Neural cell (in vitro differentiated cells): ENCODE measurements at regions not wholly inside any gene's neighbourhood (a gene's known extent, or its start where the extent isn't known, plus 50 kb on each side); places are given as distances from the start of the nearest gene placed in this dataset.

Experiments used
- H2AFZ ChIP-seq: fragments of 200-600, 300-800 bp; sonication (generic), shearing (Covaris generic); 2 replicates; pipeline ENCODE4 v1.6.0; 2014; ENCODE audit warnings: low read depth, mild to moderate bottlenecking, antibody characterized with exemption, low read length, moderate library complexity
- H3F3A ChIP-seq: fragments of 200-600 bp; shearing (Covaris generic); 2 replicates; pipeline ENCODE4 v1.6.1; 2016; ENCODE audit warnings: mild to moderate bottlenecking, moderate library complexity, mixed read lengths, antibody characterized with exemption, low read length; ENCODE audit not compliant: insufficient read depth, poor library complexity, severe bottlenecking
- H3K27ac ChIP-seq: fragments of 200-600, 300-800 bp; sonication (generic), shearing (Covaris generic); 2 replicates; pipeline ENCODE4 v1.5.1; 2014; ENCODE audit warnings: mild to moderate bottlenecking, low read length, moderate library complexity
- H3K27me3 ChIP-seq: fragments of 300-800, 200-600 bp; sonication (generic), shearing (Covaris generic); 2 replicates; pipeline ENCODE4 v1.6.0; 2014; ENCODE audit warnings: mild to moderate bottlenecking, low read depth, low read length, moderate library complexity; ENCODE audit not compliant: insufficient read depth
- H3K36me3 ChIP-seq: fragments of 300-800, 200-600 bp; sonication (generic), shearing (Covaris generic); 2 replicates; pipeline ENCODE4 v1.5.1; 2014; ENCODE audit warnings: mild to moderate bottlenecking, antibody characterized with exemption, low read length, moderate library complexity; ENCODE audit not compliant: insufficient read depth
- H3K4me2 ChIP-seq: fragments of 300-800, 200-600 bp; sonication (generic), shearing (Covaris generic); 2 replicates; pipeline ENCODE4 v1.6.0; 2014; ENCODE audit warnings: mild to moderate bottlenecking, low read length
- H3K4me3 ChIP-seq: fragments of 300-800, 200-600 bp; sonication (generic), shearing (Covaris generic); 2 replicates; pipeline ENCODE4 v1.5.1; 2014; ENCODE audit warnings: mild to moderate bottlenecking, low read length, moderate library complexity
- H3K79me2 ChIP-seq: fragments of 200-600 bp; shearing (Covaris generic); replicated peaks from 2 replicates; pipeline ENCODE4 v1.6.0; 2014; ENCODE audit warnings: mild to moderate bottlenecking, low read length, moderate library complexity; ENCODE audit not compliant: insufficient read depth
- H3K9ac ChIP-seq: fragments of 300-800, 200-600 bp; sonication (generic), shearing (Covaris generic); 2 replicates; pipeline ENCODE4 v1.6.1; 2016; ENCODE audit warnings: mild to moderate bottlenecking, low read length, mixed read lengths
- H3K9me2 ChIP-seq: fragments of 200-600 bp; shearing (Covaris generic); 2 replicates; pipeline ENCODE4 v1.6.1; 2016; ENCODE audit warnings: mild to moderate bottlenecking, low read length, mixed read lengths; ENCODE audit not compliant: insufficient read depth
- H3K9me3 ChIP-seq: fragments of 200-600, 300-800 bp; sonication (generic), shearing (Covaris generic); 2 replicates; pipeline ENCODE4 v1.6.1; 2016; ENCODE audit warnings: mild to moderate bottlenecking, mixed run types, low read length, moderate library complexity, mixed read lengths
- H4K20me1 ChIP-seq: fragments of 200-600 bp; shearing (Covaris generic); 2 replicates; pipeline ENCODE4 v1.6.1; 2016; ENCODE audit warnings: mild to moderate bottlenecking, mixed run types; ENCODE audit not compliant: insufficient read depth
- EP300 ChIP-seq: fragments of 450-650 bp; conservative IDR thresholded peaks from 2 replicates; pipeline ENCODE4 v1.6.1; 2014; ENCODE audit warnings: antibody characterized with exemption, mild to moderate bottlenecking, moderate library complexity; ENCODE audit not compliant: poor library complexity, severe bottlenecking
- EZH2 ChIP-seq: fragments of 200-600, 300-800 bp; shearing (Covaris generic), sonication (generic); IDR thresholded peaks from 2 replicates; pipeline ENCODE4 v1.6.1; 2014; ENCODE audit warnings: antibody characterized with exemption, low read length, borderline replicate concordance, mild to moderate bottlenecking; ENCODE audit not compliant: insufficient read depth, poor library complexity, severe bottlenecking
- MXI1 ChIP-seq: fragments of 450-650 bp; conservative IDR thresholded peaks from 2 replicates; pipeline ENCODE4 v1.6.1; 2014; ENCODE audit warnings: antibody characterized with exemption, mild to moderate bottlenecking; ENCODE audit not compliant: poor library complexity, severe bottlenecking
- POLR2AphosphoS5 ChIP-seq: IDR thresholded peaks from 2 replicates; pipeline ENCODE4 v1.6.1; 2012
- RAD21 ChIP-seq: fragments of 450-650 bp; conservative IDR thresholded peaks from 2 replicates; pipeline ENCODE4 v1.6.1; 2014; ENCODE audit warnings: antibody characterized with exemption, mild to moderate bottlenecking, moderate library complexity
- SMC3 ChIP-seq: fragments of 450-650 bp; conservative IDR thresholded peaks from 2 replicates; pipeline ENCODE4 v1.6.1; 2014; ENCODE audit warnings: antibody characterized with exemption, mild to moderate bottlenecking, moderate library complexity; ENCODE audit not compliant: poor library complexity
- TAF1 ChIP-seq: IDR thresholded peaks from 2 replicates; pipeline ENCODE4 v1.6.1; 2012; ENCODE audit warnings: low read depth
- TF ChIP-seq, protein P1 (sequence below): fragments of 450-650 bp; IDR thresholded peaks from 2 replicates; pipeline ENCODE4 v1.5.1; 2014; ENCODE audit warnings: antibody characterized with exemption, mild to moderate bottlenecking, moderate library complexity; ENCODE audit not compliant: poor library complexity, severe bottlenecking
- TF ChIP-seq, protein P2 (sequence below): IDR thresholded peaks from 2 replicates; pipeline ENCODE4 v1.6.1; 2012; ENCODE audit warnings: borderline replicate concordance

DNA sequence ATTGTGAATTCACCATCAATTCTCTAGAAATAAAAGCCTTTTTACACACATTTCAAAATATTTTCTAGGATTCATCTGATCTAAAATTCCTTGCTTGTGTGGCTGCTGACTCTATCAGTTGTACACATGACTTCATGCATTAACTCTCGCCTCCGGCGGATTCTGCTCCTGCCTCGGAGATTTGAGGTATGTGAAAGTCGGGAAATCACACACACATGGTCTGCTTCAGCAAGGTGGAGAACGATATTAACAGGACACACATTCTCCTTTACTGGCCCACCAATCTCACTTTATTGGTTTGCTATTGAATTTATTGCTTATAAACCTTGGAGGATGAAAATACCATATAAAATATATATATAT is 855.7 kb downstream of the SLITRK5 start:
- H2AFZ ChIP-seq = no peak overlapping the region
- H3K79me2 ChIP-seq = no peaks in the 10 kb centered on the region
- H3K9me2 ChIP-seq = no peaks in the 10 kb centered on the region
- TF ChIP-seq, protein P1, sequence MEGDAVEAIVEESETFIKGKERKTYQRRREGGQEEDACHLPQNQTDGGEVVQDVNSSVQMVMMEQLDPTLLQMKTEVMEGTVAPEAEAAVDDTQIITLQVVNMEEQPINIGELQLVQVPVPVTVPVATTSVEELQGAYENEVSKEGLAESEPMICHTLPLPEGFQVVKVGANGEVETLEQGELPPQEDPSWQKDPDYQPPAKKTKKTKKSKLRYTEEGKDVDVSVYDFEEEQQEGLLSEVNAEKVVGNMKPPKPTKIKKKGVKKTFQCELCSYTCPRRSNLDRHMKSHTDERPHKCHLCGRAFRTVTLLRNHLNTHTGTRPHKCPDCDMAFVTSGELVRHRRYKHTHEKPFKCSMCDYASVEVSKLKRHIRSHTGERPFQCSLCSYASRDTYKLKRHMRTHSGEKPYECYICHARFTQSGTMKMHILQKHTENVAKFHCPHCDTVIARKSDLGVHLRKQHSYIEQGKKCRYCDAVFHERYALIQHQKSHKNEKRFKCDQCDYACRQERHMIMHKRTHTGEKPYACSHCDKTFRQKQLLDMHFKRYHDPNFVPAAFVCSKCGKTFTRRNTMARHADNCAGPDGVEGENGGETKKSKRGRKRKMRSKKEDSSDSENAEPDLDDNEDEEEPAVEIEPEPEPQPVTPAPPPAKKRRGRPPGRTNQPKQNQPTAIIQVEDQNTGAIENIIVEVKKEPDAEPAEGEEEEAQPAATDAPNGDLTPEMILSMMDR = no peak
- TF ChIP-seq, protein P2, sequence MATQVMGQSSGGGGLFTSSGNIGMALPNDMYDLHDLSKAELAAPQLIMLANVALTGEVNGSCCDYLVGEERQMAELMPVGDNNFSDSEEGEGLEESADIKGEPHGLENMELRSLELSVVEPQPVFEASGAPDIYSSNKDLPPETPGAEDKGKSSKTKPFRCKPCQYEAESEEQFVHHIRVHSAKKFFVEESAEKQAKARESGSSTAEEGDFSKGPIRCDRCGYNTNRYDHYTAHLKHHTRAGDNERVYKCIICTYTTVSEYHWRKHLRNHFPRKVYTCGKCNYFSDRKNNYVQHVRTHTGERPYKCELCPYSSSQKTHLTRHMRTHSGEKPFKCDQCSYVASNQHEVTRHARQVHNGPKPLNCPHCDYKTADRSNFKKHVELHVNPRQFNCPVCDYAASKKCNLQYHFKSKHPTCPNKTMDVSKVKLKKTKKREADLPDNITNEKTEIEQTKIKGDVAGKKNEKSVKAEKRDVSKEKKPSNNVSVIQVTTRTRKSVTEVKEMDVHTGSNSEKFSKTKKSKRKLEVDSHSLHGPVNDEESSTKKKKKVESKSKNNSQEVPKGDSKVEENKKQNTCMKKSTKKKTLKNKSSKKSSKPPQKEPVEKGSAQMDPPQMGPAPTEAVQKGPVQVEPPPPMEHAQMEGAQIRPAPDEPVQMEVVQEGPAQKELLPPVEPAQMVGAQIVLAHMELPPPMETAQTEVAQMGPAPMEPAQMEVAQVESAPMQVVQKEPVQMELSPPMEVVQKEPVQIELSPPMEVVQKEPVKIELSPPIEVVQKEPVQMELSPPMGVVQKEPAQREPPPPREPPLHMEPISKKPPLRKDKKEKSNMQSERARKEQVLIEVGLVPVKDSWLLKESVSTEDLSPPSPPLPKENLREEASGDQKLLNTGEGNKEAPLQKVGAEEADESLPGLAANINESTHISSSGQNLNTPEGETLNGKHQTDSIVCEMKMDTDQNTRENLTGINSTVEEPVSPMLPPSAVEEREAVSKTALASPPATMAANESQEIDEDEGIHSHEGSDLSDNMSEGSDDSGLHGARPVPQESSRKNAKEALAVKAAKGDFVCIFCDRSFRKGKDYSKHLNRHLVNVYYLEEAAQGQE = no peak
- TF ChIP-seq POLR2AphosphoS5 = no peak
- TF ChIP-seq EP300 = no peak
- no peak for TF ChIP-seq TAF1
- TF ChIP-seq MXI1 = no peak
- no peak for TF ChIP-seq EZH2
- no peak for TF ChIP-seq SMC3
- no peak for TF ChIP-seq RAD21
- no peak overlapping the region for H3K4me3 ChIP-seq
- no peak overlapping the region for H3K9ac ChIP-seq
- H3K4me2 ChIP-seq = no peak overlapping the region
- H3F3A ChIP-seq = no peaks in the 10 kb centered on the region
- H3K27me3 ChIP-seq = no peaks in the 10 kb centered on the region
- H3K36me3 ChIP-seq = no peaks in the 10 kb centered on the region
- no peaks in the 10 kb centered on the region for H4K20me1 ChIP-seq
- H3K27ac ChIP-seq = no peak overlapping the region
- H3K9me3 ChIP-seq = no peaks in the 10 kb centered on the region

DNA sequence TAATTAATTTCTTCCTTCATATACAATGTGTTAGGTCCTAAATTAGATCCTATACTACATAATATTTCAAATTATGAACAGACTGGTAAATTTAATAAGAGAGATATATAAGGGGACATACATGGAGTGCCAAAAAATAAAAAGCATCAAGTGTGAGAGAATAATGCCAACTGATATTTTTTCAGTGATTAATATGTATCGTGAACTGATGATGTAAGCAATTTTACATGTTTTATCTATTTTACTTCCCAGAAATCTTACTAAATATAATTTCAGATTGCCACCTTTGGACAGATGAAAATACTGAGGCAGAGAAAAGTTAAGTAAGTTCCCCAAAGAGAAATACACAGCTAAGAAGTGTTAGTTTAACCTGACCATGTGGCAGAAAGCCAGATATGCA is 870.8 kb downstream of the SLITRK5 start:
- no peak overlapping the region for H3K9ac ChIP-seq
- no peak overlapping the region for H2AFZ ChIP-seq
- no peaks in the 10 kb centered on the region for H4K20me1 ChIP-seq
- H3K27me3 ChIP-seq = no peaks in the 10 kb centered on the region
- H3F3A ChIP-seq = no peaks in the 10 kb centered on the region
- no peaks in the 10 kb centered on the region for H3K36me3 ChIP-seq
- H3K4me3 ChIP-seq = no peak overlapping the region
- no peaks in the 10 kb centered on the region for H3K9me2 ChIP-seq
- no peak overlapping the region for H3K4me2 ChIP-seq
- H3K79me2 ChIP-seq = no peaks in the 10 kb centered on the region
- H3K9me3 ChIP-seq = no peaks in the 10 kb centered on the region
- TF ChIP-seq SMC3 (no peak), POLR2AphosphoS5 (no peak), EZH2 (no peak), EP300 (no peak), TAF1 (no peak), RAD21 (no peak), MXI1 (no peak)
- TF ChIP-seq, protein P2 = no peak
- TF ChIP-seq, protein P1 = no peak
- no peak overlapping the region for H3K27ac ChIP-seq
